COR-L47 (cell line): ENCODE measurements at regions not wholly inside any gene's neighbourhood (a gene's known extent, or its start where the extent isn't known, plus 50 kb on each side); places are given as distances from the start of the nearest gene placed in this dataset.
"Not testable (repeated sequence)": the region's sequence is repeated elsewhere in the genome, so short reads cannot be mapped to it uniquely, and the experiment has no call there.

Experiments
- DNase-seq: peaks from one replicate; lab custom pipeline; 2025; lab: John Stamatoyannopoulos, UW

- no peak for DNase-seq
Observed at GRCh38 chr18:10169814-10170213, 256.0 kb downstream of the VAPA start.

GRCh38 chr18:10170375-10170774, 256.6 kb downstream of the VAPA start:
- peak; percentile 34 for DNase-seq

- DNase-seq = not testable (repeated sequence)
Observed at GRCh38 chr18:10175333-10175732, 261.5 kb downstream of the VAPA start.

GRCh38 chr18:10179326-10179725, 265.5 kb downstream of the VAPA start:
- DNase-seq = not testable (repeated sequence)

DNA sequence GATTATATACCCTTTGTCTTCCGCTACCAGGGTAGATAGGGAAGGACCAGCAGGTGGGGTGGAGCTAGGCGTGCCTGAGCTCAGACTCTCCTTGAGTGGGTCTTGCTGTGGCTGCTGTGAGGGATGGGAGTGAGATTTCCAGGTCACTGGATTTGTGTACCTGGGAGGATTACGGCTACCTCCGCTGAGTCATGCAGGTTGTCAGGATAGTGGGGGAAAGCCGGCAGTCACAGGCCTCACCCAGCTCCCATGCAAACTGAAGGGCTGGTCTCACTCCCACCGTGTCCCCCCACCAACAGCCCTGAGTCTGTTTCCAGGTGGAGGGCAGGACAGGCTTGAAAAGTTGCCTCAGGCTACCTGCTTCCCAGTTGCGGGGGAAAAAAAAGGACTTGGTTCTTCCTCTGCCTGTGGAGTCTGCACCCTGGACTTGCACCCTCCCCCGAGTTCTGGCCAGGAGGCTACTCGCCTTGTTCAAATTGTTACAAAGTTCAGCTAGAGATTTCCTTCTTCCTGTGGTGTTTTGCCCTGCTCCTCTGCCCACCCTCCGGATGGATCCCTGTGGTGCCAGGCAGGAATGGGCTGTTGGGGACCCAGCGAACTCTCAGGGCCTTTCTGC, 268.3 kb downstream of the VAPA start:
- DNase-seq = no peak

DNA sequence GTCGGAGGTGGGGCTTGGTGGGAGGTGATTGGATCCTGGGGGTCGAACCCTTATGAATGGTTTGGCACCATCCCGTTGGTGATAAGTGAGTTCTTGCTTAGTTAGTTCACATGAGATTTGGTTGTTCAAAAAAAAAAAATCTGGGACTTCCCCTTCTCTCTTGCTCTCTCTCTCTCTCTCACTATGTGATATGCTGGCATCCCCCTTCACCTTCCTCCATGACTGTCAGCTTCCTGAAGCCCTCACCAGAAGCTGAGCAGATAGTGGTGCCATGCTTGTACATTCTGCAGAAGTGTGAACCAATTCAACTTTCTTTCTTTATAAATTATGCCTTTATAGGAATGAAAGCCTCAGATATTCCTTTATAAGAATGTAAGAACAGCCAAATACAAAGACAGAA, 269.7 kb upstream of the APCDD1 start:
- no peak for DNase-seq

GRCh38 chr18:10188971-10189810, 265.2 kb upstream of the APCDD1 start:
- peak; percentile 49 for DNase-seq

- DNase-seq = no peak
Observed at GRCh38 chr18:10190564-10190963, 263.9 kb upstream of the APCDD1 start.

DNA sequence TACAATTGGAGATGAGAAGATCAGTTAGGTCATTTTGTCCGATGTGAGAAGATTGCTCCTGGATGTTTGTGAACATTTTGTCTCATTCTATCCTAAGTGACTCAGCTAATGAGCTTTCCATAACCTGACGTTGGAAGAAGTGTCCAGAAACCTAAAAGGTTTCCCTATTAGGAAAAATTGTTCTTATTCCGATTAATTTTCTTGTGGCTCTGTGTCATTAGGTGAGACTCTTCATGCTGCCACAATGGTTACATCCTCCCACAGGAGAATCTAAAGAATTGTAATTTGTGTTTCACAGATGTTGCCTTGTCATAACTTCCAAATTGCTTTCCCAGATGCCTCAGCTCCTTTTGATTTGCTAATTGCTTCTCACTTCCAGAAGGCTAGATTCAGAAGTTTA, 261.0 kb upstream of the APCDD1 start:
- DNase-seq = no peak

DNA sequence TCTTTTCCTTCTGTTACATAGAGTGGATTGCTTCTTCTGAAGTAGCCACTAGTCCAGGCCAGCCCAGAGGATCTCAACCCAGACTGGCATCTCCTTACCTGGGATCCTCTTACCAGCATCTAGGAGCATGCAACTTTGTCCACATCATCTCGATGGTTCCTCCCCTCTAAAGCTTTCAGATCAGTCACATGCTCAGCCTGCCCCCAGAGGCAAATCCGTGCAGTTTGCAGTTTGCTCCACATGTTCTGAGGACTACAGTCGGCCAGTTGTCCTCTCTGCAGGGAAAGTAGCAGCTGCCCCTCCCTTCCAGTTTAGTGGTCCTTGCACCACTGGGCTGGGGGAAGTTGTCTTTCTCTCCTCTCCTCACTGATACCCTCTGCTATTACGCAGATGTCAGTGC, 259.8 kb upstream of the APCDD1 start:
- DNase-seq = no peak

DNA sequence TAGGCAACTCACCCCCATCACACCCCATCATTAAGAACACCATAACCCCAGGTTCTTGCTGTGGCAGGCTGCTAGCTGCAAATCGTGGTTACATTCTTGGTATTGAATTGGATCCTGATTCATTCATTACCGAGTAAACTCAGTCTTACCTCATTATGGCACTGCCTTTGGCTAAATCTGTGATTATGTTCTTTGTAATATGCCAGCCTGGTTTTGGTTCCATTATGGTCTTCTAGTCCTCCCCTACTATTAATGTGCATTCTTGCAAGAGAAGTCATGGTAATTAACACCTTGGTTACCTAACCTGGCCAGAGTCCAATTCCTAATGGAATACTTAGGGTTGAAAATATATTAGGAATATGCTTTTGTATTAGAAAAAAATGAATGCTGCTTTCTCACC, 258.9 kb upstream of the APCDD1 start:
- DNase-seq = peak; percentile 72

DNA sequence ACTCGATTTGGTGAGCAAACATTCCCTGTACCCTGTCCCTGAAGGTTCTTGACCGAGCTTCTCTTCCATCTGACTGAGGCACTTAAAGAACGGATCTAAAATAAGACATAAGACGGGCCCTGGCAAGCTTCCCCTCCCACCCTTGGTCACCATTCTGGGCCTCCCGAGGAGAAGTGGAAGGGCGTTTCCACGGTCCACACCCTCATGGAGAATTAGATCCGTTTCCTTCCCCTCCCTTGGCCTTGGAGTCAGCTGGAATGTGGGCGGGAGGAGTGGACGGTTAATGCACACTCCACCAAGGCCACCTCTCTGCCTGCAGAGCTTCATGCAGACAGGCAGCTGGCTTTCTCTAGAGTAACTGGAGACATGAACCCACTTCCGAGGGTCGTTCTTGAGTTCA, 257.3 kb upstream of the APCDD1 start:
- DNase-seq = no peak

DNA sequence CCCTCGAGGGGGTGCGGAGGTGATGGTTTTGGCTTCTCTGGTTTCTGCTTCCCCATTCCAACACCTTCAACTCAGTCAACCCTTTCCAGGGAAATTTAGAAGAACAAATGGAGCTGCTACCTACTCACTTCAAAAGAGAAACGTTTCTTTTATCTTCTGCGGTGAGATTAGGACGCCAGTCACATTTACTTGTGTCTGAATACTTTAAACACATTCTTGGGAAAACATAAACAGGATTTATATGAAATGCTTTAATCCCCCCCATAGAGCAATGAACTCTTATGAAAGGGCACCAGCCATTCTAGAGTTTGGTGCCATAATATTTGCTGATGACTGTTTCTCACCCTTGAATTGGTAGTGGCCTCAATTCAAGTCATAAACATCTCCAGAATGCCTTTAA, 253.2 kb upstream of the APCDD1 start:
- DNase-seq = no peak

DNA sequence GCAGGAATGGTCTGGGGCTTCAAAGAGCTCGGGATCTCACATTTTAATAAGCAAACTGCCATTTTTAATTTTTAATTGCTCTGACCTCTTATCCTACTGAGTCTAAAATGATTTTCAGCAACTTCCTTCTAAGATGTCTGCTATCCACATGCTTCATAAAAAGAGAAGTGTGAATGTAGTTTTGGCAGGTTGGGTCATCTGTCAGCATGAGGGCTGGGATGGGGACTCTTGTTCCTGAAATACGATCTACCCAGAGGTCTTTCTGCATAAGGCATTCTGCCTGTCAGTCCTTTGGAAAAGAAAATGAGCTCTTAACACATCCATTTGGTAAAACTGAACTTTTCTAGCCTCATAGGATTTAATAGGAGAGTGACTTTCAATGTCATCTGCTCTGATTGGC, 252.8 kb upstream of the APCDD1 start:
- no peak for DNase-seq

GRCh38 chr18:10202845-10203321, 251.6 kb upstream of the APCDD1 start:
- DNase-seq = no peak

GRCh38 chr18:10205151-10205550, 249.3 kb upstream of the APCDD1 start:
- DNase-seq = no peak

GRCh38 chr18:10207682-10208345, 246.6 kb upstream of the APCDD1 start:
- no peak for DNase-seq

DNA sequence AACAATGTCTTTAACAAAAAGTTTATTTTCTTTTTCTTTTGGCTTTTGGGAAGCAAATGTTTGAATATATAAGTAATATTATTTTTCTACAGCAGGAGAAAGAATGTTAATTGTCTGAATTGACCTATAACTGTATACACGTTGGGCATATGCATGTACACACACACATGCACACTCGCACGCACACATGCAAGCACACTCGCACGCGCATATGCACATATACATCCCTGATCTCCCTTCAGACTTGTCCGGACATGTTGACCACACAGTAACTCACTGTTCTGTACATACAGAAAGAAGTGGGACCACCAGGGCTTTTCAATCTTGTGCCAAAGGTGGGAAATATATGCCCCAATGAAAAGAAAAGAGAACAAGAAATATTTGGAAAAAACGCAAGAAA, 245.1 kb upstream of the APCDD1 start:
- DNase-seq = no peak

DNA sequence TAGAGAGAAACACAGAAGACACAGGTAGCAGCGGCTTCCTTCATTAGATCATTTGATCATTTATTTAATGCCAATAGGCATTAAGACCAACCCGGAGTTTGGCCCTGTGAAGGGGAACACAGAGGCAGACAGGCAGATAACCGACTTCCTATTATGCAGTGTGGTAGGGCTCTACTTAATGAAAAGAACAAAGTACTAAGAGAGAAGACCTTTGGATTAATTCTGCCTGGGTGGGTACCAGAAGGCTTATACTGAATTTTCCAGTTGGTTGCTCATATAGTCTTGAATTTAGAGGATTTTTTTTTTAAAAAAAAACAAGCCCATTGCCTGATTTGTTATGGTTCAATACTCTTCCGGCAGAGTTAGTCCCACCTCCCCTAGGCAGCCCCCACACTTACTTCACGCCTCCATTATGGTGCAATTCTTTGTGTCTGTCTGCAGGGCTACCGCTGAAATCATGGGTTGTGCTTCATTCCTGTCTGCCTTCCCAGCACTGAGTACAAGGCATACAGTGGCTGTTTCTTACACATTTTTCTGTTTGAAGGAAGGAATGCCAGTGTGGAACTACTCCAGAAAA, 244.3 kb upstream of the APCDD1 start:
- DNase-seq = no peak

- DNase-seq = peak; percentile 53
Observed at GRCh38 chr18:10213526-10213925, 240.9 kb upstream of the APCDD1 start.

DNA sequence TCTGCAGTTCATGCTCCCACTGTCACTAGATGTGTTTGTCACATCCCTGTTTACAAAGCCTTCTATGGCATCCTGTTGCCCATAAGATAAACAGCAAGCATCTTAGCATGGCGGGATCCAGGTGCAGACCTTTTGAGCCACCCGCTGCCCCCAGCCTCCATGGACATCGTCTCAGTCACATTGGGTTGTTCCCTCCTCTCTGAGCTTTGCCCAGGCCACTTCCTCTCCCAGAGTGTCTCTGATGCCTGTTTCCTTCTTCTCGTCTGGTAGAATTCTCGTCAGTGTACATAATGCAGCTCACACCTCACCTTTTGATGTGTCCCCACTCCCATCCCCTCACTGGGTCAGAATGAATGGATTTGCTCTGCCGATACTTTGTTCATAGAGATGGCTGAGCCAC, 239.0 kb upstream of the APCDD1 start:
- DNase-seq = no peak

GRCh38 chr18:10216791-10217190, 237.6 kb upstream of the APCDD1 start:
- DNase-seq = no peak

GRCh38 chr18:10217211-10217610, 237.2 kb upstream of the APCDD1 start:
- no peak for DNase-seq
